AG09309 (cell line): ENCODE measurements at regions not wholly inside any gene's neighbourhood (a gene's known extent, or its start where the extent isn't known, plus 50 kb on each side); places are given as distances from the start of the nearest gene placed in this dataset.

Experiments used
- DNase-seq: peaks from one replicate; pipeline ENCODE4 v3.0.0-alpha.2; 2010; ENCODE audit warnings: low read depth
- H3K4me3 ChIP-seq: 2 replicates; pipeline ENCODE4 v1.5.1; 2011; ENCODE audit warnings: mild to moderate bottlenecking, low read depth, low read length, moderate library complexity; ENCODE audit not compliant: control insufficient read depth
- TF ChIP-seq, protein P1 (sequence below): IDR thresholded peaks from 2 replicates; pipeline ENCODE4 v1.5.1; 2011; ENCODE audit warnings: mild to moderate bottlenecking, low read depth, low read length, inconsistent platforms; ENCODE audit not compliant: insufficient read depth, control insufficient read depth; ENCODE audit errors: missing control alignments

DNA sequence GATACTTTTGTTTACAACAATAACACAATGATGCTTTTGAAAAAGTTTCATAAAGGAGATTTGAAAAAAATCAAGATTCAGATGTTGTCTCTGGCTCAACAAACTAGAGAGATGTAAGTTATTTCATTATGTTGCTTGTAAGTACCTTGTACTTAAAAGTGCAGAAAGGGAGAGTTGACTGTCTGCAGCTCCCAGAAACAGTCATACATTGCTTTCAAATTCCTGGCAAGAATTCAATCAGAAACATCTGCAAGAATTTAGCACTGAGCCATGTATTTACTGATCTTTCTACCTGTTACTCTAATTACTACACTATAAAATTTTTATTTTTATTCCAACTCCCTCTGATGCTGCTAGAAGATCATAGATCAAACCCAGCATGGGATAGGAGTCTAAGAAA lies 1261.3 kb upstream of the SPRY2 start:
- no peak for DNase-seq
- H3K4me3 ChIP-seq, result no peak overlapping the region
- TF ChIP-seq, protein P1, sequence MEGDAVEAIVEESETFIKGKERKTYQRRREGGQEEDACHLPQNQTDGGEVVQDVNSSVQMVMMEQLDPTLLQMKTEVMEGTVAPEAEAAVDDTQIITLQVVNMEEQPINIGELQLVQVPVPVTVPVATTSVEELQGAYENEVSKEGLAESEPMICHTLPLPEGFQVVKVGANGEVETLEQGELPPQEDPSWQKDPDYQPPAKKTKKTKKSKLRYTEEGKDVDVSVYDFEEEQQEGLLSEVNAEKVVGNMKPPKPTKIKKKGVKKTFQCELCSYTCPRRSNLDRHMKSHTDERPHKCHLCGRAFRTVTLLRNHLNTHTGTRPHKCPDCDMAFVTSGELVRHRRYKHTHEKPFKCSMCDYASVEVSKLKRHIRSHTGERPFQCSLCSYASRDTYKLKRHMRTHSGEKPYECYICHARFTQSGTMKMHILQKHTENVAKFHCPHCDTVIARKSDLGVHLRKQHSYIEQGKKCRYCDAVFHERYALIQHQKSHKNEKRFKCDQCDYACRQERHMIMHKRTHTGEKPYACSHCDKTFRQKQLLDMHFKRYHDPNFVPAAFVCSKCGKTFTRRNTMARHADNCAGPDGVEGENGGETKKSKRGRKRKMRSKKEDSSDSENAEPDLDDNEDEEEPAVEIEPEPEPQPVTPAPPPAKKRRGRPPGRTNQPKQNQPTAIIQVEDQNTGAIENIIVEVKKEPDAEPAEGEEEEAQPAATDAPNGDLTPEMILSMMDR, result no peak

DNA sequence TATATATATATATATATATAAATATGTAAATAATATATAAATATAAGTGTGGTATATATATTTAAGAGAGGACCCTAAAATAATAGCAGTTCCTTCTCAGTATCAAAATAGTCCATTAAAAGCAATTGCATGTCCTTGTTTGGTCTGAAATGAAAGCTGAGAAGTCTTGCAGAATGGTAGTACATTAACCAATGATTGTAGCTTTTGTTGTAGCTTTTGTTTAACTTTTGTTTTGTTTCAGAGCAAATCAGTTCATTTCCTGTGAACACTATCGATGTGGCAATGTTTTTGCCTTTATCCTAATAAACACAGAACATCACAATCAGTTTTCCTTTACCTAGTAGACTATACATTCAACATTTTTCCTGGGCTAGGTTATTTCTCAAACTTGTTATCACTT lies 1256.2 kb upstream of the SPRY2 start:
- no peak for DNase-seq
- TF ChIP-seq, protein P1, result no peak
- no peak overlapping the region for H3K4me3 ChIP-seq

DNA sequence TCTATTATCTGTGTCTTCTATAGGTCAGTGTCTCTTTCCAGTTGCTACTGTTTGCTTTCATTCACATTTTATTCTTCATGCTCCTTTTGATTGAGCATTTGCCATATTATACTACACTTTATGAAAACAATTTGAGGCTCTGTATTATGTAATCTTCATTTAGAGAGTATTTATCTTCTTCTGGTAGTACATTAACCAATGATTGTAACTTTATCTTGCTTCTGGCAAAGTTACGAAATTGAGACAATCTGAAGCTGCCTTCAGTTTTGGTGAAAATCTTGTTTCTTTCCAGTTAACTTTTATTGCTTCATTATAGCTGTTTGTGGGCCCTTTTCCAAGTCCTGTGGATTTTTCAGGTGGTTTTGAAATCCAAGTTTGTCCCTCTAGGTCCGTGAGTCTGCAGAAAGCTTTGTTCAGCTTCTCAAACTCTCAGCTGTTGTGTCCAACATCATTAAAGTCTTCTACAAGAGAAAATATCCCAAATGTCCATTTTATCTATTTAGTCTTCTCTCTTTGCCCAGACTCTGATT lies 1255.4 kb upstream of the SPRY2 start:
- TF ChIP-seq, protein P1, result no peak
- no peak overlapping the region for H3K4me3 ChIP-seq
- DNase-seq, result no peak

DNA sequence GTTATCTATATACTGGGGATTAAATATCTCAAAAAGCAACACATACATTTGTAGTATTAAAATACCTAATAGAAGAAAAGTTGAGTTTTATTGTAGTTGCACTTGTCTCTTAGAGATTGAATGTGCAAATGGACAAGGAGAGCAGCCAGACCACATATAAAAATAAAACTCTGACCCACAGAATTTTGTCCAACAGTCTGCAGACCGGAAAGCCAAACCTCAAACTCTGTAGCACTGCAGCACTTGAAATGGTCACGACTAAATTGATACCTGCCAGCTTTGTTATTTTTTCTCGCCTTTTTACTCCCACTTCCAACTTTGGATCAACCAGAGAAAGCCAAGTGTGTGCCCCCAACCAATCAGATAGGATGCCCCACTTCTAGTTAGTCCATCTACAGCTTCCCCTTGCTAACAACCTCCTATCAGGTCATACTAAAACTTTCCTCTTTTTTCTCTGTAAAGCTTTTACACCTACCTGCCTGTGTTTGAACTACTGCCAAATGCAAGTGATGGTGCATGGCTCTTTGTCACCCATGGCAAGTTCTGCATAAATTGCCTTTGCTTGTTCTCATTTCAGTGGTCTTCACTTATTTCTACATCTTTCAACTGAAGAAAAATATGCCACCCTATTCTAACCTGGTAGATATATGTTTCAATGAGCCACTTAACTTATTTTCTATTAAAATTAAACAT lies 1250.7 kb upstream of the SPRY2 start:
- H3K4me3 ChIP-seq, result no peak overlapping the region
- TF ChIP-seq, protein P1, result no peak
- no peak for DNase-seq

DNA sequence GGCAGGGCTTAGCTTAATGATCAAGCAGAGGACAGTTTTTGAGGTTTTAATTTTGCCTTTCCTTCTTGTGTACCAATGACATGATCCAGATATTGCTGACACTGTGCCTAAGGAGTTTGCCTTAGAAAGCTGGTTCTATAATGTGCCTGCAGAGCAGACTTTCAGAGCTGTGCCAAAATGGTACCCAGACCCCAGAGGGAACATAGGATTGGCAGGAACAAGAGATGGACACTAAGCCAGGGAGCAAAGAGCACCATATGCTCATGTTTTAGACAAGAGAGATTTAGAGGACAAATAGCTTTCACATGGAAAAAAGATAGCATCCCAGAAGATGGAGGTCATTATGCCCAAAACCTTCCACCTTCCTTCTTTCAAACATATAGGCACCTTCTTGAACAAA lies 1241.5 kb upstream of the SPRY2 start:
- H3K4me3 ChIP-seq, result no peak overlapping the region
- DNase-seq, result no peak
- TF ChIP-seq, protein P1, result no peak

DNA sequence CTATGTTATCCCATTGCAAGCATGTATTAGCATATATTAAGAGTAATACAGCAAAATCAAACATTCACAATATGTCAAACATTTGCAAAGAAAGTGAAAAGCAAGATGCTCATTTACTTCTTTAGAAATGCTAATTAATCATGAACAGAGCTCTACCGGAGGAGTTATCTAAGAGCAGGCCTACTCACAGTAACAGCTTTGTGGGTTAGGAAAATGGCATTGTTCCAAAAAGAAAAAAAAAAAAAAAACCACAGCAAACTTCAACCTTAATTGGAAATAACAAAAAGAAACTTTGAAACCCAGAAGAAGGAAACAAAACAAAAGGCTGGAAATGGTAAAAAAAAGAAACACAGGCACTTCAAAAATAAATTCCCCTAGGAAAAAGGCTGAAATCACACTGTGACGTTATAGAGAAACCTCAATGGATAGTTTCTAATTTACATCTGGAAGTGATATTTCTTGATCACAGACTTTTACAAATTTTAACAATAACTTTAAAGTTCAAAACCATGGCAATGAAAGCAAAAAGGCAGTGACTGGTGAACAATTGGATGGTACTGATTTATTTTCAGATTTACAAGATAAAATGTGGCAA lies 1236.8 kb upstream of the SPRY2 start:
- no peak overlapping the region for H3K4me3 ChIP-seq
- no peak for DNase-seq
- TF ChIP-seq, protein P1, result no peak
